Epidermal melanocyte (primary cell): ENCODE measurements at regions not wholly inside any gene's neighbourhood (a gene's known extent, or its start where the extent isn't known, plus 50 kb on each side); places are given as distances from the start of the nearest gene placed in this dataset.
A peak's percentile ranks its signal among the peaks of the same experiment; 100 is the strongest.

Experiments
- DNase-seq: peaks from one replicate; pipeline ENCODE4 v3.0.0; 2011; ENCODE audit warnings: low spot score; ENCODE audit not compliant: insufficient read length

DNA sequence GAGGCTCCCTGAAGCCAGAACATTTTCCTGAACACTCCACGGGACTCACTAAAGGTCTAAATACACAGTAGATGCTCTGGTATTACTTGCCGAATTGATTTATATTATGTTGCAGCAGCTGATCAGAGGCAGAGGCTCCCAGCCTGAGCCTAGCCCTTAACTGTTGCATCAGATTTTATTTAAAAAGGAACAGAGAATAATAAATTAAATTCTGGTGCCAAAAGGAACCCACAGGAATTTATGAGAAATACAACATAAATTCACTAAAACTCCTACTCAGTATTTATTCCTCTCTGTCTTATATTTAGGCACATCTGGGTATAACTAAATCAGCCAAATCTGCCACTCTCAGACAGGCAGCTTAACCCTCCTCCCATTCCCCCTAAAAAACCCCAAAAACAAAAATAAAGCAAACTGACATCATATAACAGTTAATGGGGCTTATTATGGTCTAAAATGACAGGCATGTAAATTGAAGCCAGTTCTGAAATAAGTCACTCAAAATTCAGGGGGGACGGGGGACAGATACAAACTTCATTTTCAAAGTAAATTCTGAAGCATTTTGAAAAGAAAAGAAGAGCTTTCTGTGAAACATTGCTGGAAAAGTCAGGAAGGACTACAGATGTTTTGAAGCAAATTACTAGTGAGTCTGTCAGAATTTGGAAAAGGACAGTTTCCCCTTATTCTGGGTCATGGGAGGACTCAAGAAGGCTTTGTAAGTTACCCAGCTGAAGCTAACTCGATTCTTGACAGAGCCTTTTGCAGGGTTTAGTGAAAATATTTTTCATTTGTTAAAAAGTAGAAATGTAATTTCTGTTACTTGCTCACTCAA lies 53.8 kb upstream of the CORO2B start:
- DNase-seq = peak; percentile 27

DNA sequence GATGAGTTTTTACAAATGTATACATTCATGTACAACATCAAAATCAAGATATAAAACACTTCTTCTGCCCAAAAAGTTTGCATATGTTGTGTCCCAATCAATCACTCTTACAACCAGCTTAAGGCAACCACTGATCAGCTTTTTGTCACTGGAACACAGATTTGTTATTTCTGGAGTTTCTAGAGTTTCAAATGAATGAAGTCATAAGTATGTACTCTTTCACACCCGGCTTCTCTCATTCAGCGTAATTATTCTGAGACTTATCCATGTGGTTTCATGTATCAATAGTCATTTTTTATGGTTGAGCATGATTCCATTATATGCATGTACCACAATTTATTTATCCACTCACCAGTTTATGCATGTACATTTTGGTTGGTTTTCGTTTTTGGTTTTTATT lies 53.0 kb upstream of the CORO2B start:
- DNase-seq = no peak

DNA sequence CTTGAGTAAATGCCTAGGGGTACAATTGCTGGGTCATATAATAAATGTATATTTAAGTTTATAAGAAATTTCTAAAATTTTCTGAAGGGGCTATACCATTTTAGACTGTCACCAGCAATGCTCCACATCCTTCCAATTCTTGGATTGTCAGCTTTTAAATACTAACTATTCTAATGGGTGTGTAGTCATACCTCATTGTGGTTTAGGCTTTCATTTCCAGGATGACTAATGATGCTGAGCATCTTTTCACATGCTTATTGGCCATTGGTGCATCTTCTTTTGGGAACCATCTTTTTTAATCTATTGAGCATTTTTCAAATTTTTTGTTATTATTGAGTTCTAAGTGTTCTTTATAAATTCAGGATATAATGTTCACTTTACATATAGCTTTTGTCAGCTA lies 52.5 kb upstream of the CORO2B start:
- DNase-seq = no peak

DNA sequence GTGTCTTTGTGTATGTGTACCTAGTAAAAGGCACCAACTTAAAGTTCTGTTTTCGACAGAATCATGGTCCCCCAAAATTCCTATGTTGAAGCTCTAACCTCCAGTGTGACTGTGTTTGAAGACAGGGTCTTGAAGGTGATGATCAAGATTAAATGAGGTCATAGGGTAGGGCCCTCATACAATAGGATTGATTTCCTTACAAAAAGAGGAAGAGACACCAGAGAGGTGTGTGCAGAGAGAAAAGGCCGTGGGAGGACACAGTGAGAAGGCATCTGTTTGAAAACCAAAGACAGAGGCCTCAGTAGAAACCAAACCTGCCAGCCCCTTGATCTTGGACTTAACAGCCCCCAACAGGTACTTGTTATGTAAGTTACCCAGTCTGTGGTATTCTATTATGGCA lies 52.0 kb upstream of the CORO2B start:
- no peak for DNase-seq

DNA sequence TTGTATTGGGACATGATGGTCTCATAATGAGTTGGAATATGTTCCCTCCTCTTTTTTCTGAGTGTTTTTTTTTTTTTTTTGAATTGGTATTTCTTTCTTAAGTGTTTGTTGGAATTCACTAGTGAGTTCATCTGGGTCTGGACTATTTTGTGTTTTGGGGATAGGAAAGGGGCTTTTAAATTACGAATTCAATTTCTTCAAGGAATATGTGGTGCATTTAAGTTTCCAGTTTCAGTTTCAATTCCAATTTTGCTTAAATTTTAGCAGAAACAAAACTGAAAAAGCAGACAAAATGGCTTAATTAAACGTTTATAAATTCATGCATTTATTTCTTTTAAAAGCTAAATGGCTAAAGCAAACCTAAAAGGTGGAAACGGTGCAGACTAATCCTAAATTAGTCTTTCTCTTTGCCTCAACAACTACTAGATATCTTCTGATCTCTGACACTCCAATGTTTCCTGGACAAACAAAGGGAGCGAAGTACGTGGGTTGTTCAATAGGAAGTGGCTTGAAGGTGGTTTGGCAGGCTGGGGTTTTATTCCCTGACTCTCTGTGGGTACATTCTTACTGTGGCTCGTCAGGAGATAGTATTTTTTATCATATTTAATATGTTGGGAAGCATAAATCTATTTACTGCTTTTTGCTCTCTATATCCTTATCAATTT lies 50.0 kb upstream of the CORO2B start:
- DNase-seq = no peak
